IMR-90 (cell line): ENCODE measurements at regions not wholly inside any gene's neighbourhood (a gene's known extent, or its start where the extent isn't known, plus 50 kb on each side); places are given as distances from the start of the nearest gene placed in this dataset.

Experiments used
- ATAC-seq: fragments of 200-7000 bp; cut with Tn5 transposase; 2 replicates; pipeline ENCODE4 v1.9.1; 2020; ENCODE audit warnings: low read depth, mild to moderate bottlenecking, moderate library complexity
- BruUV-seq: library from RNA; stranded (reverse); fragments of 400-500 nt; replicated peaks from 2 replicates; lab custom pipeline; 2021; lab: Mats Ljungman, UMichigan
- CTCF ChIA-PET: fragments of 300-600 bp; formaldehyde crosslinking; extraction: SDS; loops from one replicate; lab custom pipeline; 2021; ENCODE audit warnings: antibody characterized with exemption; lab: Yijun Ruan, JAX
- POLR2A ChIA-PET: fragments of 300-600 bp; sonication (Branson Sonifier 250); formaldehyde crosslinking; loops from one replicate; lab custom pipeline; 2022; ENCODE audit warnings: antibody characterized with exemption; ENCODE audit not compliant: unreplicated experiment; lab: Charles Lee
- DNase-seq: peaks from one replicate; pipeline ENCODE4 v3.0.0; 2013
- H2AFZ ChIP-seq: replicated peaks from 2 replicates; pipeline ENCODE3; 2013; ENCODE audit warnings: low read length, mild to moderate bottlenecking; ENCODE audit not compliant: poor library complexity
- H2AK5ac ChIP-seq: 2 replicates; pipeline ENCODE4 v1.6.1; 2013; ENCODE audit warnings: low read depth, low read length, inconsistent platforms
- H2AK9ac ChIP-seq: replicated peaks from 2 replicates; pipeline ENCODE3; 2013; ENCODE audit warnings: mild to moderate bottlenecking, low read depth, low read length, moderate library complexity; ENCODE audit not compliant: poor library complexity
- H2BK120ac ChIP-seq: 2 replicates; pipeline ENCODE4 v1.6.1; 2013; ENCODE audit warnings: low read depth, low read length, inconsistent platforms
- H2BK15ac ChIP-seq: 3 replicates; pipeline ENCODE4 v1.6.1; 2013; ENCODE audit warnings: low read depth, low read length, inconsistent platforms
- H2BK20ac ChIP-seq: 2 replicates; pipeline ENCODE4 v1.6.1; 2013; ENCODE audit warnings: low read depth, mild to moderate bottlenecking, inconsistent platforms, low read length, moderate library complexity
- H2BK5ac ChIP-seq: 2 replicates; pipeline ENCODE4 v1.6.1; 2013; ENCODE audit warnings: mild to moderate bottlenecking, low read depth, low read length, inconsistent platforms; ENCODE audit not compliant: poor library complexity, severe bottlenecking
- H3K14ac ChIP-seq: replicated peaks from 2 replicates; pipeline ENCODE4 v1.6.1; 2013; ENCODE audit warnings: low read depth, low read length, inconsistent platforms
- H3K18ac ChIP-seq: 2 replicates; pipeline ENCODE4 v1.6.1; 2013; ENCODE audit warnings: low read depth, low read length, control low read depth
- H3K23ac ChIP-seq: 2 replicates; pipeline ENCODE4 v1.6.1; 2013; ENCODE audit warnings: low read depth, low read length, inconsistent platforms
- H3K27ac ChIP-seq: 2 replicates; pipeline ENCODE4 v1.5.1; 2013; ENCODE audit warnings: mild to moderate bottlenecking, control low read depth, low read length; ENCODE audit not compliant: insufficient read depth
- H3K27me3 ChIP-seq: 2 replicates; pipeline ENCODE4 v1.6.1; 2013; ENCODE audit warnings: low read length; ENCODE audit not compliant: control insufficient read depth, insufficient read depth
- H3K36me3 ChIP-seq: 2 replicates; pipeline ENCODE4 v1.6.1; 2013; ENCODE audit warnings: low read length, mixed read lengths; ENCODE audit not compliant: control insufficient read depth, insufficient read depth
- H3K4ac ChIP-seq: 2 replicates; pipeline ENCODE4 v1.6.1; 2013; ENCODE audit warnings: low read depth, low read length, inconsistent platforms
- H3K4me1 ChIP-seq: 2 replicates; pipeline ENCODE4 v1.6.1; 2013; ENCODE audit warnings: low read length, mixed read lengths; ENCODE audit not compliant: control insufficient read depth, insufficient read depth
- H3K4me2 ChIP-seq: 2 replicates; pipeline ENCODE4 v1.6.1; 2013; ENCODE audit warnings: low read depth, mild to moderate bottlenecking, control low read depth, low read length, moderate library complexity
- H3K4me3 ChIP-seq: 2 replicates; pipeline ENCODE4 v1.5.1; 2013; ENCODE audit warnings: low read depth, mild to moderate bottlenecking, control low read depth, low read length, moderate library complexity; ENCODE audit not compliant: insufficient read depth
- H3K56ac ChIP-seq: 2 replicates; pipeline ENCODE4 v1.6.1; 2013; ENCODE audit warnings: low read length, inconsistent platforms; ENCODE audit not compliant: insufficient read depth; ENCODE audit errors: extremely low read depth
- H3K79me1 ChIP-seq, 2 experiments: 2 replicates each; pipeline ENCODE4 v1.6.1; 2013; ENCODE audit warnings: low read length in 2 of 2, inconsistent platforms in 1 of 2, low read depth in 1 of 2
- H3K9ac ChIP-seq: 2 replicates; pipeline ENCODE4 v1.6.1; 2013; ENCODE audit warnings: low read depth, low read length, control low read depth
- H3K9me1 ChIP-seq: 2 replicates; pipeline ENCODE4 v1.6.1; 2013; ENCODE audit warnings: low read length, inconsistent platforms; ENCODE audit not compliant: insufficient read depth
- H3K9me3 ChIP-seq: 2 replicates; pipeline ENCODE4 v1.6.1; 2013; ENCODE audit warnings: low read length; ENCODE audit not compliant: control insufficient read depth, insufficient read depth
- H4K20me1 ChIP-seq: 2 replicates; pipeline ENCODE4 v1.6.1; 2013; ENCODE audit warnings: low read length, inconsistent platforms; ENCODE audit not compliant: insufficient read depth
- H4K5ac ChIP-seq: 2 replicates; pipeline ENCODE4 v1.6.1; 2013; ENCODE audit warnings: mild to moderate bottlenecking, low read depth, low read length, control low read depth
- H4K8ac ChIP-seq, 2 experiments: 2 replicates each; pipeline ENCODE4 v1.6.1; 2013; ENCODE audit warnings: low read depth in 2 of 2, low read length in 2 of 2, control low read depth in 1 of 2, inconsistent platforms in 1 of 2
- H4K91ac ChIP-seq: 2 replicates; pipeline ENCODE4 v1.6.1; 2013; ENCODE audit warnings: low read depth, low read length, inconsistent platforms; ENCODE audit not compliant: insufficient read depth
- BHLHE40 ChIP-seq: fragments of 150-350 bp; IDR thresholded peaks from 2 replicates; pipeline ENCODE4 v1.6.1; 2016; ENCODE audit warnings: mild to moderate bottlenecking, low read depth, low read length
- CEBPB ChIP-seq: IDR thresholded peaks from 2 replicates; pipeline ENCODE4 v1.6.1; 2012; ENCODE audit warnings: low read depth, low read length, improper control_type of control experiment
- CHD1 ChIP-seq: IDR thresholded peaks from 2 replicates; pipeline ENCODE4 v1.6.1; 2012; ENCODE audit warnings: low read depth, low read length, improper control_type of control experiment
- CTCF ChIP-seq: conservative IDR thresholded peaks from 2 replicates; pipeline ENCODE4 v1.5.1; 2012; ENCODE audit warnings: mild to moderate bottlenecking, low read depth, low read length, improper control_type of control experiment
- ELK1 ChIP-seq: fragments of 150-350 bp; IDR thresholded peaks from 2 replicates; pipeline ENCODE4 v1.6.1; 2016; ENCODE audit warnings: low read depth, mild to moderate bottlenecking, low read length, moderate library complexity, borderline replicate concordance
- FOS ChIP-seq: fragments of 150-350 bp; IDR thresholded peaks from 2 replicates; pipeline ENCODE4 v1.6.1; 2016; ENCODE audit warnings: low read depth, low read length
- MAFK ChIP-seq: IDR thresholded peaks from 2 replicates; pipeline ENCODE4 v1.6.1; 2012; ENCODE audit warnings: low read depth, low read length, improper control_type of control experiment
- MAZ ChIP-seq: IDR thresholded peaks from 2 replicates; pipeline ENCODE4 v1.6.1; 2012; ENCODE audit warnings: low read depth, mild to moderate bottlenecking, low read length, improper control_type of control experiment, moderate library complexity, borderline replicate concordance
- MXI1 ChIP-seq: IDR thresholded peaks from 2 replicates; pipeline ENCODE4 v1.6.1; 2012; ENCODE audit warnings: low read depth, mild to moderate bottlenecking, low read length, moderate library complexity, borderline replicate concordance
- NFE2L2 ChIP-seq: fragments of 150-350 bp; IDR thresholded peaks from 2 replicates; pipeline ENCODE4 v1.6.1; 2016; ENCODE audit warnings: low read depth, mild to moderate bottlenecking, low read length
- POLR2A ChIP-seq: IDR thresholded peaks from 2 replicates; pipeline ENCODE4 v1.6.1; 2012; ENCODE audit warnings: mild to moderate bottlenecking, low read depth, low read length
- RAD21 ChIP-seq: IDR thresholded peaks from 2 replicates; pipeline ENCODE4 v1.6.1; 2012; ENCODE audit warnings: low read length, improper control_type of control experiment
- RCOR1 ChIP-seq: IDR thresholded peaks from 2 replicates; pipeline ENCODE4 v1.6.1; 2012; ENCODE audit warnings: mild to moderate bottlenecking, low read length, improper control_type of control experiment; ENCODE audit not compliant: insufficient replicate concordance
- RFX5 ChIP-seq: IDR thresholded peaks from 2 replicates; pipeline ENCODE4 v1.8.0; 2012; ENCODE audit warnings: low read depth, mild to moderate bottlenecking, low read length, moderate library complexity
- SMC3 ChIP-seq: fragments of 150-350 bp; IDR thresholded peaks from 2 replicates; pipeline ENCODE4 v1.6.1; 2016; ENCODE audit warnings: low read depth, mild to moderate bottlenecking, antibody characterized with exemption, low read length, moderate library complexity
- USF2 ChIP-seq: fragments of 150-350 bp; IDR thresholded peaks from 2 replicates; pipeline ENCODE4 v1.6.1; 2017; ENCODE audit warnings: mild to moderate bottlenecking, antibody characterized with exemption, low read length, low read depth
- WGBS, 2 experiments: methylation state at CpG; one replicate each; pipeline versions ENCODE4 v1.1.5 to v1.1.7; 2013; ENCODE audit warnings: missing lambda C conversion rate in 2 of 2; ENCODE audit not compliant: insufficient read length in 1 of 2; ENCODE audit errors: extremely low coverage in 2 of 2; 5-methylcytosine and 5-hydroxymethylcytosine counted together
- dilution Hi-C: fragments of 300-500 bp; cut with HindIII; formaldehyde crosslinking; loops from one replicate; pipeline ENCODE4 v1.14.3; 2018; ENCODE audit warnings: low sequenced_read_pairs; ENCODE audit not compliant: unreplicated experiment
- in situ Hi-C: fragments of 300-500 bp; cut with MboI; formaldehyde crosslinking; loops from 3 replicates; pipeline ENCODE4 v1.14.3; 2019; ENCODE audit warnings: low sequenced_read_pairs, inconsistent platforms, mixed read lengths
- intact Hi-C: fragments of 100-400 bp; cut with micrococcal nuclease; formaldehyde crosslinking; loops from 2 replicates; pipeline ENCODE4 v1.10.0; 2022

- H2BK5ac ChIP-seq: no peak overlapping the region
- no peak overlapping the region for H3K4me2 ChIP-seq
- H3K9me1 ChIP-seq: no peaks in the 10 kb centered on the region
- H3K36me3 ChIP-seq: no peaks in the 10 kb centered on the region
- H2BK120ac ChIP-seq: no peak overlapping the region
- no peak overlapping the region for H3K56ac ChIP-seq
- H3K27me3 ChIP-seq: no peaks in the 10 kb centered on the region
- H4K5ac ChIP-seq: no peak overlapping the region
- H3K9ac ChIP-seq: no peak overlapping the region
- no peaks in the 10 kb centered on the region for H4K20me1 ChIP-seq
- H3K27ac ChIP-seq: no peak overlapping the region
- WGBS, 2 experiments: no CpG with 5 or more reads among the region's 3 CpGs
- H2AK5ac ChIP-seq: no peak overlapping the region
- TF ChIP-seq RAD21 (no peak), SMC3 (no peak), ELK1 (no peak), CHD1 (no peak), NFE2L2 (no peak), CEBPB (no peak), RFX5 (no peak), MAZ (no peak), MAFK (no peak), POLR2A (no peak), MXI1 (no peak), RCOR1 (no peak), USF2 (no peak), BHLHE40 (no peak), FOS (no peak), CTCF (no peak)
- no peak for ATAC-seq
- H2BK20ac ChIP-seq: no peak overlapping the region
- H3K9me3 ChIP-seq: no peaks in the 10 kb centered on the region; the same call in 1 of the 2 replicates
- POLR2A ChIA-PET: no interaction called here
- H4K91ac ChIP-seq: no peak overlapping the region
- H2AFZ ChIP-seq: no peak overlapping the region
- in situ Hi-C loops (no loop called here), dilution Hi-C loops (no loop called here), intact Hi-C loops (no loop called here)
- H3K14ac ChIP-seq: no peak overlapping the region
- H2AK9ac ChIP-seq: no peak overlapping the region
- no peak overlapping the region for H3K4me3 ChIP-seq
- no peak overlapping the region for H4K8ac ChIP-seq
- BruUV-seq: no TSS peak
- H3K4ac ChIP-seq: no peak overlapping the region
- no peak overlapping the region for H3K18ac ChIP-seq
- H3K4me1 ChIP-seq: no peaks in the 10 kb centered on the region
- CTCF ChIA-PET: no interaction called here
- H3K23ac ChIP-seq: no peak overlapping the region
- H2BK15ac ChIP-seq: no peak overlapping the region
- no peaks in the 10 kb centered on the region for H3K79me1 ChIP-seq
- no peak for DNase-seq
Observed at GRCh38 chr2:139055202-139055601, 275.0 kb upstream of the NXPH2 start.
